ENCODE measurements at regions not wholly inside any gene's neighbourhood (a gene's known extent, or its start where the extent isn't known, plus 50 kb on each side); places are given as distances from the start of the nearest gene placed in this dataset.
"Not testable (repeated sequence)": the region's sequence is repeated elsewhere in the genome, so short reads cannot be mapped to it uniquely, and the experiment has no call there.

GRCh38 chr2:61643153-61643552, 105.0 kb upstream of the XPO1 start:
- DNase-seq (ENCODE audit: low spot score); intact Hi-C loops (cut with DNase I): not testable (repeated sequence)

- no peak for DNase-seq (ENCODE audit: low spot score)
- intact Hi-C loops (cut with DNase I) = no loop called here
Observed at GRCh38 chr2:61640406-61640805, 102.2 kb upstream of the XPO1 start.

GRCh38 chr2:61639721-61640120, 101.6 kb upstream of the XPO1 start:
- DNase-seq (ENCODE audit: low spot score) = no peak
- intact Hi-C loops (cut with DNase I) = no loop called here

- DNase-seq (ENCODE audit: low spot score) = no peak
Observed at GRCh38 chr2:61636686-61637085, 98.5 kb upstream of the XPO1 start.

GRCh38 chr2:61634512-61634911, 96.4 kb upstream of the XPO1 start:
- DNase-seq (ENCODE audit: low spot score) = no peak
- intact Hi-C loops (cut with DNase I) = no loop called here

More at GRCh38 chr2:61636686-61637085, 98.5 kb upstream of the XPO1 start:
- intact Hi-C loops (cut with DNase I) = no loop called here

GRCh38 chr2:61633250-61633649, 95.1 kb upstream of the XPO1 start:
- intact Hi-C loops (cut with DNase I) = no loop called here
- no peak for DNase-seq (ENCODE audit: low spot score)

GRCh38 chr2:61632276-61633169, 94.4 kb upstream of the XPO1 start:
- DNase-seq (ENCODE audit: low spot score) = no peak
- intact Hi-C loops (cut with DNase I) = no loop called here

- no peak for DNase-seq (ENCODE audit: low spot score)
- intact Hi-C loops (cut with DNase I) = no loop called here
Observed at GRCh38 chr2:61631321-61631720, 93.2 kb upstream of the XPO1 start.

- DNase-seq (ENCODE audit: low spot score) = no peak
- intact Hi-C loops (cut with DNase I) = no loop called here
Observed at GRCh38 chr2:61626827-61627226, 88.7 kb upstream of the XPO1 start.

- no peak for DNase-seq (ENCODE audit: low spot score)
- intact Hi-C loops (cut with DNase I) = no loop called here
Observed at GRCh38 chr2:61623747-61624146, 85.6 kb upstream of the XPO1 start.

GRCh38 chr2:61620244-61621159, 82.3 kb upstream of the XPO1 start:
- DNase-seq (ENCODE audit: low spot score) = no peak
- intact Hi-C loops (cut with DNase I) = no loop called here

- DNase-seq (ENCODE audit: low spot score) = no peak
- intact Hi-C loops (cut with DNase I) = no loop called here
Observed at GRCh38 chr2:61619561-61619960, 81.4 kb upstream of the XPO1 start.

- intact Hi-C loops (cut with DNase I) = no loop called here
- DNase-seq (ENCODE audit: low spot score) = no peak
Observed at GRCh38 chr2:61617610-61618009, 79.5 kb upstream of the XPO1 start.

- DNase-seq (ENCODE audit: low spot score) = no peak
- intact Hi-C loops (cut with DNase I) = no loop called here
Observed at GRCh38 chr2:61605245-61605644, 67.1 kb upstream of the XPO1 start.

GRCh38 chr2:61604433-61604832, 66.3 kb upstream of the XPO1 start:
- DNase-seq (ENCODE audit: low spot score) = no peak
- intact Hi-C loops (cut with DNase I) = no loop called here

- DNase-seq (ENCODE audit: low spot score); intact Hi-C loops (cut with DNase I): not testable (repeated sequence)
Observed at GRCh38 chr2:61598515-61599156, 60.5 kb upstream of the XPO1 start.

- intact Hi-C loops (cut with DNase I) = no loop called here
- DNase-seq (ENCODE audit: low spot score) = no peak
Observed at GRCh38 chr2:61597300-61598289, 59.4 kb upstream of the XPO1 start.

- intact Hi-C loops (cut with DNase I); DNase-seq (ENCODE audit: low spot score): not testable (repeated sequence)
Observed at GRCh38 chr2:61594201-61594600, 56.0 kb upstream of the XPO1 start.

- intact Hi-C loops (cut with DNase I); DNase-seq (ENCODE audit: low spot score): not testable (repeated sequence)
Observed at GRCh38 chr2:61593648-61594047, 55.5 kb upstream of the XPO1 start.
